ENCODE measurements at regions not wholly inside any gene's neighbourhood (a gene's known extent, or its start where the extent isn't known, plus 50 kb on each side); places are given as distances from the start of the nearest gene placed in this dataset.

- TF ChIP-seq, protein P1, sequence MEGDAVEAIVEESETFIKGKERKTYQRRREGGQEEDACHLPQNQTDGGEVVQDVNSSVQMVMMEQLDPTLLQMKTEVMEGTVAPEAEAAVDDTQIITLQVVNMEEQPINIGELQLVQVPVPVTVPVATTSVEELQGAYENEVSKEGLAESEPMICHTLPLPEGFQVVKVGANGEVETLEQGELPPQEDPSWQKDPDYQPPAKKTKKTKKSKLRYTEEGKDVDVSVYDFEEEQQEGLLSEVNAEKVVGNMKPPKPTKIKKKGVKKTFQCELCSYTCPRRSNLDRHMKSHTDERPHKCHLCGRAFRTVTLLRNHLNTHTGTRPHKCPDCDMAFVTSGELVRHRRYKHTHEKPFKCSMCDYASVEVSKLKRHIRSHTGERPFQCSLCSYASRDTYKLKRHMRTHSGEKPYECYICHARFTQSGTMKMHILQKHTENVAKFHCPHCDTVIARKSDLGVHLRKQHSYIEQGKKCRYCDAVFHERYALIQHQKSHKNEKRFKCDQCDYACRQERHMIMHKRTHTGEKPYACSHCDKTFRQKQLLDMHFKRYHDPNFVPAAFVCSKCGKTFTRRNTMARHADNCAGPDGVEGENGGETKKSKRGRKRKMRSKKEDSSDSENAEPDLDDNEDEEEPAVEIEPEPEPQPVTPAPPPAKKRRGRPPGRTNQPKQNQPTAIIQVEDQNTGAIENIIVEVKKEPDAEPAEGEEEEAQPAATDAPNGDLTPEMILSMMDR (conservative IDR thresholded peaks at IDR 0.05), result no peak
- no peak for TF ChIP-seq EZH2 (IDR thresholded peaks at IDR 0.05; ENCODE audit: low read depth)
Measured at GRCh38 chr7:52498366-52498765, 537.1 kb upstream of the POM121L12 start.
